GM18499 (cell line): ENCODE measurements at regions not wholly inside any gene's neighbourhood (a gene's known extent, or its start where the extent isn't known, plus 50 kb on each side); places are given as distances from the start of the nearest gene placed in this dataset.

Source experiments
- ATAC-seq: cut with Tn5 transposase; IDR thresholded peaks from one replicate; pipeline ENCODE4 v1.9.1; 2021; ENCODE audit warnings: moderate number of reproducible peaks; ENCODE audit not compliant: insufficient read depth, unreplicated experiment

GRCh38 chr1:38258085-38258627, 211.6 kb upstream of the POU3F1 start:
- no peak for ATAC-seq

- ATAC-seq = no peak
These were observed 210.8 kb upstream of the POU3F1 start for GRCh38 chr1:38257374-38257773.

GRCh38 chr1:38256072-38256471, 209.5 kb upstream of the POU3F1 start:
- ATAC-seq = no peak

- ATAC-seq = no peak
These were observed 206.7 kb upstream of the POU3F1 start for GRCh38 chr1:38253314-38253713.

DNA sequence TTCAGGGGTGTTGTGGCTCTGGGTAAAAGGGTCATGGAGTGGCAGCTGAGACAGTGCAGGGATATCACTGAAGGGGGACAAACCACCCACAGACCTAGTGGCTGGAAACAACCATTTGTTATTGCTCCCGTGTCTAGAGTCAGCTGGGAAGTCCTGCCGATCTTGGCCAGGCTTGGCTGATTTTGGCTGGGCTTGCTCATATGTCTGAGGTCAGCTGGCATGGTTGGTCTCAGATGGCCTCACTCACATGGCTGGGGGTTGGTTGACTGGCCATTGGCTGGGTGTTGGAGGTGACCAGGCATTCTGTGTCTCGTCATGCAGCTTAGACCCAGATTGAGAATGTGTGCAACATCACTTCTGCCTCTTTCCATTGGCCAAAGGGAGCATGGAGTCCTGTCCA, 203.8 kb upstream of the POU3F1 start:
- ATAC-seq = no peak

DNA sequence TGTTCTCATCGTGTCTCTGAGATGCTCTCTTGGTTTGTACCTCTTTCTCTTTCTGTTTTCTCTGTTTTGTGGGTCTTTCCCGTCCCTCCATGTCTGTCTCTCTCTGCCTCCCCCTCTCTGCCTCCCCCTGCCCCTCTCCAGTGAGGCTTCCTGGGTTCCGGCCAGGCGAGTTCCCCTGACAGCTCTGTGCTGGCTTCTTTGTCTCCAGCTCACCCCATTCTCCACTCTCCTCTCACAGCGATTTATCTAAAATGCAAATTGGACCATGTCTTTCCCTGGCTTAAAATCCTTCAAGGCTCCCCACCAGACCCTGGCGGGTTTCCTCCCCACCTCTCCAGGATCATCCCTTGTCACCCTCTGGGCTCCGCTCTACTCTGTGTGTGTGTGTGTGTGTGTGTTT, 202.4 kb upstream of the POU3F1 start:
- ATAC-seq = no peak

DNA sequence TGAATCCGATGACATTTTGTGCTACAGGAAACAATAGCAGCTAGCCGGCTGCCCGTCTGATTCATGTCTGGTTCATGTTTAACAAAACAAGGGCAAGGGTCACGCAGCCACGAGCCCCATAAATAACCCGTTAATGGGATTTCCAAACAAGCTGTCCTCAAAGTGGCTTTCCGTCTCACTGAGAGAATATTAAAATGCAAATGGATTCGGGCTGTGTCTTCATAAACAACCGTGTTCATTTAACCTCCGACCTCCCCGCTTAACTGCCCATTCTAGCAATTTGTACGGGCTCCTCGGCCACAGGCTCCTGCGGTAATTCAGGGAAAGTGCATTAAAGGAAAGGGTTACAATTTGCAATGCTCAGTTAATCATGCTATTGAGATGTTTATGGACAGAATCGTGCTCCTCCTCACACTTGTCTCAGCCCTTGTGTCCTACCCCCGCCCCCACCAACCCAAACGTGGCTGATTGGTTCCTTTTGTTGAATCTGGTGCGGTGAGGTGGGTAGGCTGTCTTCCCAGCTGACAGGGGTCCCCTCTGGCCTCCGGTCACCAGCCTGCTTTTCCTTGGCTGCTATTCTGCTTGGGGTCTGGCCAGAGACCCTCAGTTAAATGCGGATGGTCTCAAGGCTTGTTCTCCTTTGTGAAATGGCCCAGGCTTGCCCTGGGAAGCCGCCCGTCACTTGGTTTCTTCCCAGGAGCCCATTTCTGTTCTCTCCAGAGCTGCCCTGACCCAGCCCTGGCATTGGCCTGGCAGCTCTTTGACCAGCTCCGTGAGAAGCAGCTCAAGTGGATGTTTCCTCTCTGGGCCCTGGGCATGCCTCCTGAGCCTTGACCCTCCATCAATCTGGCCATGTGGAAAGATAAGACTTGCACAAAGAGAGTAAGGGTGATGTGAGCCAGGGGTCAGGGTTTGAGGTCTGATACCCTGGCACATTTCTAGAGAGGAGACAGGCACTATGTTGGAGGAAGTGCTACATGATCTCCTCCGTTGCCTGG, 200.7 kb upstream of the POU3F1 start:
- no peak for ATAC-seq

- ATAC-seq = no peak
These were observed 197.7 kb upstream of the POU3F1 start for GRCh38 chr1:38244218-38244845.

DNA sequence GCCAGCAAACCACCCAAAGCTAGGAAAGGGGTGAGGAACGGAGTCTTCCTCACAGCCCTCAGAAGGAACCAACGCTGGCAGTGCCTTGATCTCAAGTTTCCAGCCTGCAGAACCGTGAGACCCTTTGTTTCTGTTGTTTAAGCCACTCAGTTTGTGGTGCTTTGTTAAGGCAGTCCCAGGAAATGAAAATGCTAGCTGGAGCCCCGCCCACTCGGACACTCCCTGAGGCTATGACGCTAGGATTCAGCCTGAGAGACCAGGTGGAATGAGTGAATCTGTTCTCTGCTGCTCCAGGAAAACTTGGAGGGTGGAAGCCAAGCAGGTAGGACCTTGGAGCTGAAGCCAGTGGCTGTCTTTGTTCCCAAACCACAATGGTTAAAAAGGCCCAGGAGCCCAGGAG, 196.5 kb upstream of the POU3F1 start:
- no peak for ATAC-seq

DNA sequence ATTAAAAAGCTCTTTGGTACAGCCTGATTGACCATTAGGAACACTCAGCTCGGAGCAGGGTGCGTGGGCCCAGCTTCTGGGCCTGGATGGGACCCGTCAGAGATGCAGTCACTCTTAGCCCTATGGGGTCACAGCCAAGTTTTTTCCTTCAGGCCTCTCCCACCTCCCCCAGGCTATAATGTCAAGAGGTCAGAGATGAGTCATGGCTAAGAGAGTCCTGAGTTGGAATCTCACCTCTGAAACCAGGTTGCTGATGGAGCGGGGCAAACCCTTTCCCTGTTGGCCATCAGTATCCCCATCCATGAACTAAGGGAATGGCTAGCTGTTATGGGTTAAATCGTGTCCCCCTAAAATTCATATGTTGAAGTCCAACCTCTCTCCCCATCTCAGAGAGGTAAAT, 195.9 kb upstream of the POU3F1 start:
- no peak for ATAC-seq

- no peak for ATAC-seq
These were observed 195.2 kb upstream of the POU3F1 start for GRCh38 chr1:38241594-38242334.

DNA sequence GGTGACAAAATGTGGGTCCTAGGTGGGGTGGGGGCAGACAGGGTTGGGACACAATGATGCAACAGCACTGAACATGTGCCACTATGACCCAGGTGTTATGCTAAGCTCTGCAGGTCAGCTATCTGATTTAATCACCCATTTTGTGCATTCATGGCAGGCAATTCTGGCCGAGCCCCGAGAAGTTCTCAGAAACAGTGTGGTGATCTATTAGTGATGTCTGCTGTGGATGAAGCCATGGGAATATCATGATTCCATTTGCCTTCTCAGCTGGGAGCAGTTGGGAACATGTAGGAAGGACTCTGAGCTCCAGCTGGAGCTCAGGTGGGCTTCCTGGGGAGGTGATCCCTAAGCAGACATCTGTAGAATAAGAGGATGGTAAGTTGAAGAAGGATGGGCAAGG, 194.0 kb upstream of the POU3F1 start:
- ATAC-seq = no peak

DNA sequence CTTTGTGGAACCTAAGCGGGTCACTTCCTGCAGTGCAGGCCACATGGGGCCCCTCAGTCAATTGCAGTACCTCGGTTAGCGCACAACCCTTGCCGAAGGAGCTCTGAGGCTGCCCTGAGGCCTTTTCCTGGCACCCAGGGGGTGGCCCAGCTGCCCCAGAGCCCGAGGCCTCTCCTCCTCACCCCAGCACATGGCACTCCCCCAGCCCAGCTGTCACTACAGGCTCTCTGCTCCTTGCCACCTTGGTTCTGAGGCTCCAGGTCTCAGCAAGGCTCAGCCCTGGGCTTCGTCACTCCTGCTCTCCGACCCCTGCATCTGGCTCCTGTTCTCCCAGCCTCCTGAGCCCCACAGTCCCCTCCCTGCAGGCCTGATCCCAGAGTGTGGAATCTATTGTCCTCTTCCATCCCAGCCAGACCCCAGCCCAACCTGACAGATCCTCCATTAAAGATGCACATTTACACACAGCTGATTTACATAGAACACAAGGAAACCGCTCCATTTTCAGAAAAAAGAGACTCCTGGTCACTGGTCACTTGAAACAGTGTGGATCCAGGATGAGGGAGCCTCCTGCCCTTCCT, 192.8 kb upstream of the POU3F1 start:
- no peak for ATAC-seq

DNA sequence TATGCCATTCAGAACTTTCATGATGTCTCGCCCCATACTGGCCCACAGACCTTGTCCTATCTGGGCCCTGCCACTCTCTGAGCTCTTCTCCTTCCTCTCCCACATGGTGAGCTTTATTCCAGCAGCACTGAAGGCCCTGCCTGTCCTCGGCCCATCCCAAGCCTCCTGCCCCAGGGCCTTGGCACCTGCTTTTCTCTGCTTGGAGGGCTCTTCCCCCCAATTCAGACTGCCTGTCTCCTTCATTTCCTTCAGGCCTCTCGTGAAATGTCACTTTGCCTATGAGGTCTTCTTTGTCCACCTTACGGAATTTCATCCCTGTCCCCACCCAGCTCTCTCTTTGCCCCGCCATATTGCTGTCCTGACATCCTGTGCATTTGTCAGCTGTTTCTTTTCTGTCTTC, 191.7 kb upstream of the POU3F1 start:
- no peak for ATAC-seq

DNA sequence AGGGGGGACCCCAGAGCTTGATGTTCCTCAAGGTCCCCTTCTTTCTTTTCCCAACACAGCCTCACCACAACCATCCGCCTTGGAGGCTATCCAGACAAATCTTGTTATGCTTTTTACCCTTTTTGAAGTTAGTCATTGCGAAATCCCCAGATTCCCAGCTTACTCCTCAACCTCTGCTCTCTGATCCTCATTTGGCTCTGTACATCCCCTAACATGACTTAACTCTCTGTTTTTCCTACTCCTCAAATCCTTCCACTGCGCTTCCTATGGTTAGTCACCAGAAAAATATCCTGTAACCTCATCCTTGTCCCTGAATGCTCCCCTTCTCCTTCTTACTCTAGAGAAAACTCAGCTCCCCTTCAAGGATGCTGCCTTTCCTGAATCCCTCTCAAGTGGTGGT, 189.1 kb upstream of the POU3F1 start:
- no peak for ATAC-seq

DNA sequence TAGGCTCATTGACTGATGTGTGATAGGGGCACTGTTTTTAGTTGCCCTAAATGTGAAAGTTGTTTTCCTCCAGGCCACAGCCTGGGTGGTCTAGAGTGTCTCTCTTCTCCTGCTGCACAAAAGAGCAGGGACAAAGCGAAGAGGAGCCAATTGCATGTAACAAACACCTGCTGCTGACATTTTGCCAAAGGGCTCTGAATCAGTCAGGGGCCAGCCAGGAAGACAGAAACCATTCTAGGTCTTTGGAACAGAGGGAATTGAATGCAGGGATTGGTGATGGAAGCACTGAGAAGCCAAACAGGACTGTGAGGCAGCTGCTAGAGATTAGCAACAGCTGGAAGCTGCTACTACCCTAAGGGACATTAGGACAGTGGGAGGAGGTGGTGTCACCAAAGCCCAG, 185.3 kb upstream of the POU3F1 start:
- ATAC-seq = no peak

DNA sequence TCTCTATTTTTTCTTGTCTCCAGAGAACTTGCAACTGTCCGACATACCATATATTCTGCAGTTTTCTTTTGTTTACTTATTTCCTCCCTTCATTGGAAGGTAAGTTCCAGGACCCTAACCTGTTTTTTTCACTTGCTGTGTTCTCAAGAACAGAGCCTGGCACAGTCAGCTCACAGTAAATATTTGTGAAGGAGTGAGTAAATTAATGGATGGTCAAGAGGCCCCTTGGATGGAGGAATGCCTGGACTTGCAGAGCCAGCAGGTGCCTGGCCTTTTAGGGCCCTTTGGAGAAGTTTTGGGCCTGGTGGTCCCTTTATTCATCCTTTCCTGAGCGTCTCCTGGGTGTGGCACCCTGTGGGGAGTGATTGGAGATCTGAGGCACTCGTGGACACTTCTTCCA, 182.1 kb upstream of the POU3F1 start:
- no peak for ATAC-seq

GRCh38 chr1:38225745-38226144, 179.2 kb upstream of the POU3F1 start:
- ATAC-seq = no peak

DNA sequence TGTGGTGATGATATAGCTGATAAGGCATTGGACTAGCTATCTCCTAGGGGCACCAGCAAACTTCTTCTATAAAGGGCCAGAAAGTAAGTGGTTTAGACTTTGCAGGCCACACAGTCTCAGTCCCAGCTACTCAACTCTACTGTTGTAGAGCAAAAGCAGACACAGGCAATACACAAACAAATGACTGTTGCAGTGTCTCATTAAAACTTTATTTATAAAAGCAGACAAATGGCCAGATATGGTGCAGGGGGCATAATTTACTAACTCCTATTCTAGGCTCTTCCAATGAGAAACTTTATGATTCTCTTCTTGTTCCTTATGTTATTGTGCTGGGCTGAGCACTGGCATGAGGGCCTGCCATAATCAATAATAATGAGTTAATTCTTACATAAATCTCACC, 176.8 kb upstream of the POU3F1 start:
- no peak for ATAC-seq

DNA sequence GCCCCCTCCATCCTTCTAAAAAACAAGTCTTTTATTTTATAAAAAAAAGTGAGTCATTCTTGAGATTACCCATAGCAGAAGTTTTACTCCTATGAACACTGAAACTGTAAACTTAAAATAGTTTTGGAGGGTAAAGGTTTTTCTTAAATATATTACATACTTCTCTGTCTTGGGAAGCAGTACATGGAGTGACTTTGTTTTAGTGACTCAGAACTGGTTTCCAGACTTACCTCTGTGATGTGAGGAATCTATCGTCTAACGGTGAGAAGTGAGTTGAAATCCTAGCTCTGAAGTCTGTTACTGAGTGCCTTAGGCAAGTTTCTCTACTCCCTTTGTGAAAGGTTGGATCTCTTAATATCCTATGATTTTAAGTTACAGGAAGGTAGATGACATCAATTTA, 176.3 kb upstream of the POU3F1 start:
- no peak for ATAC-seq
